ENCODE measurements at regions not wholly inside any gene's neighbourhood (a gene's known extent, or its start where the extent isn't known, plus 50 kb on each side); places are given as distances from the start of the nearest gene placed in this dataset.

DNA sequence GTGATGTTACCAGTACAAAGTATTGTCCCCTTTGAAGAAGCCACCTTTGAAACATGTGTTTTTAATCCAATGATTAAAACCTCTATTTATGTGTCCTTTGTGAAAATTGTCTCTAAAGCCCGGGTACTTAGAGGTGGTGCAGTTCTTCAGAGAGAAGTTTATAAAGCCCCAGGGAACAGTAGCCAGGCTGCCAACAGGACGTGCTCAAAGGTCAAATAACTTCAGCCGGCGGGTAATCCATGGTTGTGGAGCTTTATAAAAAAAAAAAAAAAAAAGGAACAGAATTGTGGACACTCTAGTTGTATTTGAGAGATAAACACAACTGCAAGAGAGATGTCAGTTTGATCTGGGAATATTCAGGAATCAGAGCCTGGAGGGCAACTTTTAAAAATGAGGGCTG, 57.9 kb upstream of the CTNND2 start:
- ATAC-seq: no peak
- no peak for TF ChIP-seq TOX (CRISPR knock-in tag; IDR thresholded peaks at IDR 0.05; ENCODE audit: borderline replicate concordance)
- TF ChIP-seq, protein P1, sequence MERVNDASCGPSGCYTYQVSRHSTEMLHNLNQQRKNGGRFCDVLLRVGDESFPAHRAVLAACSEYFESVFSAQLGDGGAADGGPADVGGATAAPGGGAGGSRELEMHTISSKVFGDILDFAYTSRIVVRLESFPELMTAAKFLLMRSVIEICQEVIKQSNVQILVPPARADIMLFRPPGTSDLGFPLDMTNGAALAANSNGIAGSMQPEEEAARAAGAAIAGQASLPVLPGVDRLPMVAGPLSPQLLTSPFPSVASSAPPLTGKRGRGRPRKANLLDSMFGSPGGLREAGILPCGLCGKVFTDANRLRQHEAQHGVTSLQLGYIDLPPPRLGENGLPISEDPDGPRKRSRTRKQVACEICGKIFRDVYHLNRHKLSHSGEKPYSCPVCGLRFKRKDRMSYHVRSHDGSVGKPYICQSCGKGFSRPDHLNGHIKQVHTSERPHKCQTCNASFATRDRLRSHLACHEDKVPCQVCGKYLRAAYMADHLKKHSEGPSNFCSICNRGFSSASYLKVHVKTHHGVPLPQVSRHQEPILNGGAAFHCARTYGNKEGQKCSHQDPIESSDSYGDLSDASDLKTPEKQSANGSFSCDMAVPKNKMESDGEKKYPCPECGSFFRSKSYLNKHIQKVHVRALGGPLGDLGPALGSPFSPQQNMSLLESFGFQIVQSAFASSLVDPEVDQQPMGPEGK (CRISPR knock-in tag; IDR thresholded peaks at IDR 0.05; ENCODE audit: borderline replicate concordance): no peak
- TF ChIP-seq ZC3H10 (CRISPR knock-in tag; IDR thresholded peaks at IDR 0.05): no peak
- no peak for TF ChIP-seq CSDC2 (CRISPR knock-in tag; IDR thresholded peaks at IDR 0.05)
- TF ChIP-seq ESRRG (CRISPR knock-in tag; IDR thresholded peaks at IDR 0.05): no peak
- no peak for TF ChIP-seq GLIS3 (CRISPR knock-in tag; IDR thresholded peaks at IDR 0.05)
- no peak for TF ChIP-seq TCF4 (CRISPR knock-in tag; IDR thresholded peaks at IDR 0.05; ENCODE audit: borderline replicate concordance)
- no peak for TF ChIP-seq ZNF565 (CRISPR knock-in tag; conservative IDR thresholded peaks at IDR 0.05; ENCODE audit: low read depth)
- TF ChIP-seq, protein P2, sequence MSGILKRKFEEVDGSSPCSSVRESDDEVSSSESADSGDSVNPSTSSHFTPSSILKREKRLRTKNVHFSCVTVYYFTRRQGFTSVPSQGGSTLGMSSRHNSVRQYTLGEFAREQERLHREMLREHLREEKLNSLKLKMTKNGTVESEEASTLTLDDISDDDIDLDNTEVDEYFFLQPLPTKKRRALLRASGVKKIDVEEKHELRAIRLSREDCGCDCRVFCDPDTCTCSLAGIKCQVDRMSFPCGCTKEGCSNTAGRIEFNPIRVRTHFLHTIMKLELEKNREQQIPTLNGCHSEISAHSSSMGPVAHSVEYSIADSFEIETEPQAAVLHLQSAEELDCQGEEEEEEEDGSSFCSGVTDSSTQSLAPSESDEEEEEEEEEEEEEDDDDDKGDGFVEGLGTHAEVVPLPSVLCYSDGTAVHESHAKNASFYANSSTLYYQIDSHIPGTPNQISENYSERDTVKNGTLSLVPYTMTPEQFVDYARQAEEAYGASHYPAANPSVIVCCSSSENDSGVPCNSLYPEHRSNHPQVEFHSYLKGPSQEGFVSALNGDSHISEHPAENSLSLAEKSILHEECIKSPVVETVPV (CRISPR knock-in tag; IDR thresholded peaks at IDR 0.05): no peak
- TF ChIP-seq, protein P3, sequence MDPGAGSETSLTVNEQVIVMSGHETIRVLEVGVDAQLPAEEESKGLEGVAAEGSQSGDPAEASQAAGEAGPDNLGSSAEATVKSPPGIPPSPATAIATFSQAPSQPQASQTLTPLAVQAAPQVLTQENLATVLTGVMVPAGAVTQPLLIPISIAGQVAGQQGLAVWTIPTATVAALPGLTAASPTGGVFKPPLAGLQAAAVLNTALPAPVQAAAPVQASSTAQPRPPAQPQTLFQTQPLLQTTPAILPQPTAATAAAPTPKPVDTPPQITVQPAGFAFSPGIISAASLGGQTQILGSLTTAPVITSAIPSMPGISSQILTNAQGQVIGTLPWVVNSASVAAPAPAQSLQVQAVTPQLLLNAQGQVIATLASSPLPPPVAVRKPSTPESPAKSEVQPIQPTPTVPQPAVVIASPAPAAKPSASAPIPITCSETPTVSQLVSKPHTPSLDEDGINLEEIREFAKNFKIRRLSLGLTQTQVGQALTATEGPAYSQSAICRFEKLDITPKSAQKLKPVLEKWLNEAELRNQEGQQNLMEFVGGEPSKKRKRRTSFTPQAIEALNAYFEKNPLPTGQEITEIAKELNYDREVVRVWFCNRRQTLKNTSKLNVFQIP (CRISPR knock-in tag; IDR thresholded peaks at IDR 0.05; ENCODE audit: borderline replicate concordance, low read depth): no peak
- no peak for TF ChIP-seq ZNF8 (CRISPR knock-in tag; IDR thresholded peaks at IDR 0.05)
- TF ChIP-seq, protein P4, sequence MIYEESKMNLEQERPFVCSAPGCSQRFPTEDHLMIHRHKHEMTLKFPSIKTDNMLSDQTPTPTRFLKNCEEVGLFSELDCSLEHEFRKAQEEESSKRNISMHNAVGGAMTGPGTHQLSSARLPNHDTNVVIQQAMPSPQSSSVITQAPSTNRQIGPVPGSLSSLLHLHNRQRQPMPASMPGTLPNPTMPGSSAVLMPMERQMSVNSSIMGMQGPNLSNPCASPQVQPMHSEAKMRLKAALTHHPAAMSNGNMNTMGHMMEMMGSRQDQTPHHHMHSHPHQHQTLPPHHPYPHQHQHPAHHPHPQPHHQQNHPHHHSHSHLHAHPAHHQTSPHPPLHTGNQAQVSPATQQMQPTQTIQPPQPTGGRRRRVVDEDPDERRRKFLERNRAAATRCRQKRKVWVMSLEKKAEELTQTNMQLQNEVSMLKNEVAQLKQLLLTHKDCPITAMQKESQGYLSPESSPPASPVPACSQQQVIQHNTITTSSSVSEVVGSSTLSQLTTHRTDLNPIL (CRISPR knock-in tag; IDR thresholded peaks at IDR 0.05; ENCODE audit: low read depth): no peak
- no peak for TF ChIP-seq BACH2 (CRISPR knock-in tag; IDR thresholded peaks at IDR 0.05; ENCODE audit: borderline replicate concordance)
- TF ChIP-seq ZNF70 (CRISPR knock-in tag; IDR thresholded peaks at IDR 0.05): no peak

DNA sequence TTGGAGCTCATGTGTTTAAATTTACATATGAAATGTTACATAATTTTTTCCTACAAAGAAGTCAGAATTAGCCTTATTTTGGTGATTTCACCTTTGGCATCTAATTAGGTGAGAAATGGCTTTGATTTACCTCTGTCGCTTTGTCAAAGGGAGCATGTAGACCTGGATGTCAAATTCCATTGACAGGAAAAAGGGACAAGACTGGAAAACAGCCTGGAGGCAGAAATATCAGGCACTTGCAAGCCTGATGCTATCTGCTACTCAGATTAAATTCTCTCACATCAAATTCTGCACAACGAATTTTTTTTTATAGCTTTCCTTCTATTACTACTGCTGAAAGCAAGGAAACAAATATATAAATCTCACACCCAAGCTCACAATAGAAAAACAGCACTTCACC, 54.1 kb upstream of the CTNND2 start:
- no peak for ATAC-seq
- TF ChIP-seq ZNF565 (CRISPR knock-in tag; conservative IDR thresholded peaks at IDR 0.05; ENCODE audit: low read depth): no peak
- TF ChIP-seq, protein P1 (CRISPR knock-in tag; IDR thresholded peaks at IDR 0.05; ENCODE audit: borderline replicate concordance): no peak
- TF ChIP-seq, protein P3 (CRISPR knock-in tag; IDR thresholded peaks at IDR 0.05; ENCODE audit: borderline replicate concordance, low read depth): no peak
- no peak for TF ChIP-seq ZNF8 (CRISPR knock-in tag; IDR thresholded peaks at IDR 0.05)
- no peak for TF ChIP-seq TCF4 (CRISPR knock-in tag; IDR thresholded peaks at IDR 0.05; ENCODE audit: borderline replicate concordance)
- TF ChIP-seq, protein P4 (CRISPR knock-in tag; IDR thresholded peaks at IDR 0.05; ENCODE audit: low read depth): no peak
- no peak for TF ChIP-seq ZFP3 (CRISPR knock-in tag; IDR thresholded peaks at IDR 0.05)
- no peak for TF ChIP-seq RARB (CRISPR knock-in tag; IDR thresholded peaks at IDR 0.05)
- TF ChIP-seq OSR1 (CRISPR knock-in tag; IDR thresholded peaks at IDR 0.05): no peak
- no peak for TF ChIP-seq ISL1 (CRISPR knock-in tag; IDR thresholded peaks at IDR 0.05)
- TF ChIP-seq CSDC2 (CRISPR knock-in tag; IDR thresholded peaks at IDR 0.05): no peak
- TF ChIP-seq TOX (CRISPR knock-in tag; IDR thresholded peaks at IDR 0.05; ENCODE audit: borderline replicate concordance): no peak
- TF ChIP-seq GLIS3 (CRISPR knock-in tag; IDR thresholded peaks at IDR 0.05): no peak
- no peak for TF ChIP-seq PPARA (CRISPR knock-in tag; IDR thresholded peaks at IDR 0.05; ENCODE audit: borderline replicate concordance)
- TF ChIP-seq ZNF70 (CRISPR knock-in tag; IDR thresholded peaks at IDR 0.05): no peak
- TF ChIP-seq, protein P5, sequence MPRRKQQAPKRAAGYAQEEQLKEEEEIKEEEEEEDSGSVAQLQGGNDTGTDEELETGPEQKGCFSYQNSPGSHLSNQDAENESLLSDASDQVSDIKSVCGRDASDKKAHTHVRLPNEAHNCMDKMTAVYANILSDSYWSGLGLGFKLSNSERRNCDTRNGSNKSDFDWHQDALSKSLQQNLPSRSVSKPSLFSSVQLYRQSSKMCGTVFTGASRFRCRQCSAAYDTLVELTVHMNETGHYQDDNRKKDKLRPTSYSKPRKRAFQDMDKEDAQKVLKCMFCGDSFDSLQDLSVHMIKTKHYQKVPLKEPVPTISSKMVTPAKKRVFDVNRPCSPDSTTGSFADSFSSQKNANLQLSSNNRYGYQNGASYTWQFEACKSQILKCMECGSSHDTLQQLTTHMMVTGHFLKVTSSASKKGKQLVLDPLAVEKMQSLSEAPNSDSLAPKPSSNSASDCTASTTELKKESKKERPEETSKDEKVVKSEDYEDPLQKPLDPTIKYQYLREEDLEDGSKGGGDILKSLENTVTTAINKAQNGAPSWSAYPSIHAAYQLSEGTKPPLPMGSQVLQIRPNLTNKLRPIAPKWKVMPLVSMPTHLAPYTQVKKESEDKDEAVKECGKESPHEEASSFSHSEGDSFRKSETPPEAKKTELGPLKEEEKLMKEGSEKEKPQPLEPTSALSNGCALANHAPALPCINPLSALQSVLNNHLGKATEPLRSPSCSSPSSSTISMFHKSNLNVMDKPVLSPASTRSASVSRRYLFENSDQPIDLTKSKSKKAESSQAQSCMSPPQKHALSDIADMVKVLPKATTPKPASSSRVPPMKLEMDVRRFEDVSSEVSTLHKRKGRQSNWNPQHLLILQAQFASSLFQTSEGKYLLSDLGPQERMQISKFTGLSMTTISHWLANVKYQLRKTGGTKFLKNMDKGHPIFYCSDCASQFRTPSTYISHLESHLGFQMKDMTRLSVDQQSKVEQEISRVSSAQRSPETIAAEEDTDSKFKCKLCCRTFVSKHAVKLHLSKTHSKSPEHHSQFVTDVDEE (CRISPR knock-in tag; IDR thresholded peaks at IDR 0.05): no peak

Data from SK-N-SH treated with all-trans-retinoic acid at 6 μM for 48 hours (cell line).